Naive B cell (primary cell): ENCODE measurements at regions not wholly inside any gene's neighbourhood (a gene's known extent, or its start where the extent isn't known, plus 50 kb on each side); places are given as distances from the start of the nearest gene placed in this dataset.
"Not testable (repeated sequence)": the region's sequence is repeated elsewhere in the genome, so short reads cannot be mapped to it uniquely, and the experiment has no call there.

ENCODE experiments used
- ATAC-seq, 2 donors: fragments of 150-1000 bp; cut with Tn5 transposase; 2 replicates each; pipeline ENCODE4 v1.10.0; 2021; ENCODE audit warnings: low read depth in 2 of 2, mild to moderate bottlenecking in 2 of 2, moderate library complexity in 2 of 2
- DNase-seq: peaks from one replicate; pipeline ENCODE4 v3.0.0; 2022
- H3K27ac Mint-ChIP-seq, 6 donors: one replicate each; pipeline ENCODE4 v1.8.0; 2020 to 2022; ENCODE audit warnings: mild to moderate bottlenecking in 6 of 6, mixed read lengths in 6 of 6, moderate library complexity in 5 of 6, inconsistent platforms in 2 of 6
- H3K27me3 Mint-ChIP-seq, 3 donors: one replicate each; pipeline ENCODE4 v1.8.0; 2021 to 2022; ENCODE audit warnings: mixed read lengths in 3 of 3, mild to moderate bottlenecking in 1 of 3
- H3K36me3 Mint-ChIP-seq, 2 donors: one replicate each; pipeline ENCODE4 v1.8.0; 2020 to 2022; ENCODE audit warnings: mixed read lengths in 2 of 2, inconsistent platforms in 1 of 2, mild to moderate bottlenecking in 1 of 2
- H3K4me1 Mint-ChIP-seq, 3 donors: one replicate each; pipeline ENCODE4 v1.8.0; 2020 to 2022; ENCODE audit warnings: mixed read lengths in 3 of 3, inconsistent platforms in 1 of 3, mild to moderate bottlenecking in 1 of 3, moderate library complexity in 1 of 3
- H3K4me3 Mint-ChIP-seq, 8 donors: one replicate each; pipeline ENCODE4 v1.8.0; 2020 to 2022; ENCODE audit warnings: mild to moderate bottlenecking in 8 of 8, mixed read lengths in 8 of 8, moderate library complexity in 8 of 8, inconsistent platforms in 2 of 8
- H3K9me3 Mint-ChIP-seq, 7 donors: one replicate each; pipeline ENCODE4 v1.8.0; 2020 to 2022; ENCODE audit warnings: mixed read lengths in 7 of 7, mild to moderate bottlenecking in 5 of 7, inconsistent platforms in 2 of 7, moderate library complexity in 1 of 7

GRCh38 chr12:28704477-28705169 lies 444.5 kb upstream of the FAR2 start:
- Mint-ChIP-seq H3K9me3 (peaks cover 3 to 17% (median 6%) of the 10 kb centered on the region in 7 donors), H3K36me3 (no peaks in the 10 kb centered on the region), H3K27me3 (no peaks in the 10 kb centered on the region), H3K27ac (no peak overlapping the region), H3K4me1 (no peaks in the 10 kb centered on the region), H3K4me3 (no peak overlapping the region)
- DNase-seq (no peak), ATAC-seq (no peak)

- Mint-ChIP-seq H3K9me3 (peaks cover 0 to 9% (median 4%) of the 10 kb centered on the region in 7 donors), H3K4me1 (no peaks in the 10 kb centered on the region), H3K36me3 (no peaks in the 10 kb centered on the region), H3K27me3 (no peaks in the 10 kb centered on the region), H3K4me3 (no peak overlapping the region), H3K27ac (no peak overlapping the region)
- ATAC-seq, result no peak
- DNase-seq, result no peak
Measured at GRCh38 chr12:28708918-28709371, 440.1 kb upstream of the FAR2 start.

GRCh38 chr12:28709986-28710685 lies 438.9 kb upstream of the FAR2 start:
- Mint-ChIP-seq H3K27ac (no peak overlapping the region), H3K4me3 (no peak overlapping the region), H3K4me1 (no peaks in the 10 kb centered on the region), H3K27me3 (no peaks in the 10 kb centered on the region), H3K36me3 (no peaks in the 10 kb centered on the region), H3K9me3 (peaks cover 0 to 14% (median 4%) of the 10 kb centered on the region in 7 donors)
- DNase-seq, result no peak
- ATAC-seq, result no peak

- Mint-ChIP-seq H3K36me3 (no peaks in the 10 kb centered on the region), H3K27me3 (no peaks in the 10 kb centered on the region), H3K4me3 (no peak overlapping the region), H3K4me1 (no peaks in the 10 kb centered on the region), H3K9me3 (peaks cover 0 to 18% (median 4%) of the 10 kb centered on the region in 7 donors), H3K27ac (no peak overlapping the region)
- ATAC-seq, result no peak
- DNase-seq, result no peak
Measured at GRCh38 chr12:28710882-28711281, 438.2 kb upstream of the FAR2 start.

GRCh38 chr12:28711421-28711820 lies 437.7 kb upstream of the FAR2 start:
- Mint-ChIP-seq H3K9me3 (peaks cover 0 to 18% (median 4%) of the 10 kb centered on the region in 7 donors), H3K27ac (no peak overlapping the region), H3K27me3 (no peaks in the 10 kb centered on the region), H3K36me3 (no peaks in the 10 kb centered on the region), H3K4me1 (no peaks in the 10 kb centered on the region), H3K4me3 (no peak overlapping the region)
- no peak for DNase-seq
- ATAC-seq, result no peak

GRCh38 chr12:28742791-28743190 lies 406.3 kb upstream of the FAR2 start:
- Mint-ChIP-seq H3K4me1 (no peaks in the 10 kb centered on the region), H3K27ac (no peak overlapping the region), H3K4me3 (no peak overlapping the region), H3K9me3 (peaks cover 0 to 8% (median 5%) of the 10 kb centered on the region in 7 donors), H3K36me3 (no peaks in the 10 kb centered on the region), H3K27me3 (no peaks in the 10 kb centered on the region)
- DNase-seq, result no peak
- no peak for ATAC-seq

GRCh38 chr12:28746734-28747325 lies 402.2 kb upstream of the FAR2 start:
- Mint-ChIP-seq H3K4me3 (no peak overlapping the region), H3K36me3 (no peaks in the 10 kb centered on the region), H3K9me3 (peaks cover 0 to 8% (median 2%) of the 10 kb centered on the region in 7 donors), H3K27ac (no peak overlapping the region), H3K4me1 (no peaks in the 10 kb centered on the region), H3K27me3 (no peaks in the 10 kb centered on the region)
- no peak for ATAC-seq
- DNase-seq, result no peak

GRCh38 chr12:28750946-28751685 lies 398.0 kb upstream of the FAR2 start:
- no peak overlapping the region for H3K4me3 Mint-ChIP-seq
- no peaks in the 10 kb centered on the region for H3K4me1 Mint-ChIP-seq
- ATAC-seq (no peak), DNase-seq (no peak)
- no peaks in the 10 kb centered on the region for H3K36me3 Mint-ChIP-seq
- H3K27me3 Mint-ChIP-seq, result no peaks in the 10 kb centered on the region
- peaks cover 4 to 11% (median 8%) of the 10 kb centered on the region in 7 donors for H3K9me3 Mint-ChIP-seq
- H3K27ac Mint-ChIP-seq, result no peak overlapping the region

- H3K9me3 Mint-ChIP-seq, result peaks cover 4 to 19% (median 8%) of the 10 kb centered on the region in 7 donors
Measured at GRCh38 chr12:28755027-28755426, 394.1 kb upstream of the FAR2 start.

GRCh38 chr12:28759333-28759732 lies 389.7 kb upstream of the FAR2 start:
- no peak overlapping the region for H3K4me3 Mint-ChIP-seq
- H3K4me1 Mint-ChIP-seq, result no peaks in the 10 kb centered on the region
- no peak for DNase-seq
- no peak for ATAC-seq
- H3K36me3 Mint-ChIP-seq, result no peaks in the 10 kb centered on the region
- no peak overlapping the region for H3K27ac Mint-ChIP-seq
- peaks cover 4 to 19% (median 8%) of the 10 kb centered on the region in 7 donors for H3K9me3 Mint-ChIP-seq
- H3K27me3 Mint-ChIP-seq, result no peaks in the 10 kb centered on the region

More at GRCh38 chr12:28755027-28755426, 394.1 kb upstream of the FAR2 start:
- no peak overlapping the region for H3K4me3 Mint-ChIP-seq
- DNase-seq, result no peak
- no peaks in the 10 kb centered on the region for H3K36me3 Mint-ChIP-seq
- H3K4me1 Mint-ChIP-seq, result no peaks in the 10 kb centered on the region
- no peak overlapping the region for H3K27ac Mint-ChIP-seq
- ATAC-seq, result no peak
- no peaks in the 10 kb centered on the region for H3K27me3 Mint-ChIP-seq

GRCh38 chr12:28760040-28760903 lies 388.8 kb upstream of the FAR2 start:
- DNase-seq, H3K4me3 Mint-ChIP-seq, ATAC-seq, H3K27ac Mint-ChIP-seq, H3K36me3 Mint-ChIP-seq, H3K4me1 Mint-ChIP-seq, H3K27me3 Mint-ChIP-seq: not testable (repeated sequence)
- H3K9me3 Mint-ChIP-seq, result peaks cover 4 to 18% (median 9%) of the 10 kb centered on the region in 7 donors

GRCh38 chr12:28761897-28762296 lies 387.2 kb upstream of the FAR2 start:
- peaks cover 0 to 10% (median 7%) of the 10 kb centered on the region in 7 donors for H3K9me3 Mint-ChIP-seq
- not testable (repeated sequence) for H3K36me3 Mint-ChIP-seq, H3K27ac Mint-ChIP-seq, ATAC-seq, H3K27me3 Mint-ChIP-seq, DNase-seq, H3K4me1 Mint-ChIP-seq, H3K4me3 Mint-ChIP-seq

GRCh38 chr12:28766398-28766797 lies 382.7 kb upstream of the FAR2 start:
- Mint-ChIP-seq H3K36me3 (no peaks in the 10 kb centered on the region), H3K27ac (no peak overlapping the region), H3K4me3 (no peak overlapping the region), H3K4me1 (no peaks in the 10 kb centered on the region), H3K9me3 (peaks cover 0 to 9% (median 2%) of the 10 kb centered on the region in 7 donors), H3K27me3 (peaks cover 0 to 6% (median 0%) of the 10 kb centered on the region in 3 donors)
- DNase-seq (no peak), ATAC-seq (no peak)
